Ovary (tissue), 3 donors: ENCODE measurements at regions not wholly inside any gene's neighbourhood (a gene's known extent, or its start where the extent isn't known, plus 50 kb on each side); places are given as distances from the start of the nearest gene placed in this dataset.

Source experiments
- POLR2A ChIP-seq: fragments of 450-650 bp; IDR thresholded peaks from one replicate; pipeline ENCODE4 v1.6.1; 2017; ENCODE audit warnings: antibody characterized with exemption, mild to moderate bottlenecking, moderate library complexity
- TF ChIP-seq, protein P1 (sequence below), 3 donors: fragments of 450-650 bp in 2 of 3; fragments of 200-600 bp in 1 of 3; IDR thresholded peaks; one replicate each; pipeline versions ENCODE4 v1.5.1 to v1.8.0; 2016 to 2022; ENCODE audit warnings: antibody characterized with exemption in 3 of 3, mild to moderate bottlenecking in 1 of 3
- donor health status: DM: no; HTN: no; CAD: no.

DNA sequence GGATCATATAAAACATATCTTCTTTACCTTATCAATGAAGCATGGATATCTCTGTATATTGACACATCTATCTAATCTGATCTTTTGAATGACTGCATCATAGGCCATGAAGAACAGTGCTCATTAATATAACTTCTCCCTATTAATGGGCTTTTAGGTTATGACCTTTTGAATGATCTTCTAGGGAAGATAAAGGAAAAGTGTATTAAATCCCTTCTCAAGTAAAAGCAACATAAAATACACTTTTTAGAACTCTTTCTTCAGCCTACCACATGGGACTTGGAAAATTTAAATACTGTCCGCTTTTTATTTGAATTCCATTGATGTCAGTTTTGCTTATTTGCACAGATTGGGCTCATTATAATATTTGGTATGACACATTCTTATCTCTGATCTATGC lies 425.4 kb downstream of the MED13L start:
- TF ChIP-seq, protein P1, sequence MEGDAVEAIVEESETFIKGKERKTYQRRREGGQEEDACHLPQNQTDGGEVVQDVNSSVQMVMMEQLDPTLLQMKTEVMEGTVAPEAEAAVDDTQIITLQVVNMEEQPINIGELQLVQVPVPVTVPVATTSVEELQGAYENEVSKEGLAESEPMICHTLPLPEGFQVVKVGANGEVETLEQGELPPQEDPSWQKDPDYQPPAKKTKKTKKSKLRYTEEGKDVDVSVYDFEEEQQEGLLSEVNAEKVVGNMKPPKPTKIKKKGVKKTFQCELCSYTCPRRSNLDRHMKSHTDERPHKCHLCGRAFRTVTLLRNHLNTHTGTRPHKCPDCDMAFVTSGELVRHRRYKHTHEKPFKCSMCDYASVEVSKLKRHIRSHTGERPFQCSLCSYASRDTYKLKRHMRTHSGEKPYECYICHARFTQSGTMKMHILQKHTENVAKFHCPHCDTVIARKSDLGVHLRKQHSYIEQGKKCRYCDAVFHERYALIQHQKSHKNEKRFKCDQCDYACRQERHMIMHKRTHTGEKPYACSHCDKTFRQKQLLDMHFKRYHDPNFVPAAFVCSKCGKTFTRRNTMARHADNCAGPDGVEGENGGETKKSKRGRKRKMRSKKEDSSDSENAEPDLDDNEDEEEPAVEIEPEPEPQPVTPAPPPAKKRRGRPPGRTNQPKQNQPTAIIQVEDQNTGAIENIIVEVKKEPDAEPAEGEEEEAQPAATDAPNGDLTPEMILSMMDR (IDR thresholded peaks at IDR 0.05), result no peak
- no peak for TF ChIP-seq POLR2A
